ENCODE measurements at regions not wholly inside any gene's neighbourhood (a gene's known extent, or its start where the extent isn't known, plus 50 kb on each side); places are given as distances from the start of the nearest gene placed in this dataset.

DNA sequence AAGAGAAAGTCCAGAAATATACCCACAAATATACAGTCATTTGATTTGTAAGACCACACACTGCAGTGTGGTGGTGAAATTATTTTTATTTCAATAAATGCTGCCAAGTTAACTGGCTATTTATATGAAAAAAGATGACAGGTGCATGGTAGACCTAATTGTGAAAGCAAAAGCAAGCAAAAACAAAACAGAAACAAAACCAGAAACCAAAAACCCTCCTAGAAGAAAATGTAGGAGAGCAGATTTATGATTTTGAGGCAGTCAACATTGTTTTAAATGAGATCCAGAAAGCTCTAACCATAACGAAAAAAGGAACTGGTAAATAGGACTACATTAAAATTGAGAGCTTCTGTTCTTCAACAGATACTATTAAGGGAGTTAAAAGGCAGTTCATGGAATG is 303.6 kb downstream of the PRDM2 start:
- FAIRE-seq: no peak
- H3K9me3 ChIP-seq (ENCODE audit: low read length): peaks cover 6% of the 10 kb centered on the region; the same call in 1 of the 2 replicates
- TF ChIP-seq PCBP1 (IDR thresholded peaks at IDR 0.05; ENCODE audit: borderline replicate concordance, low read depth, low read length) (no peak), ZBTB10 (CRISPR knock-in tag; IDR thresholded peaks at IDR 0.05; ENCODE audit: borderline replicate concordance) (no peak), TBX3 (IDR thresholded peaks at IDR 0.05; ENCODE audit: borderline replicate concordance) (no peak), ARID4A (CRISPR knock-in tag; IDR thresholded peaks at IDR 0.05; ENCODE audit: borderline replicate concordance) (no peak)
- H3K4me1 ChIP-seq (ENCODE audit: insufficient read depth, low read length): no peaks in the 10 kb centered on the region
- CTCF ChIA-PET (ENCODE audit: low intra/inter-chr PET ratio, low total read pairs): no interaction called here
- no peaks in the 10 kb centered on the region for H3K36me3 ChIP-seq (replicated peaks in 1 of 2; ENCODE audit: control insufficient read depth in 1 of 2, insufficient read depth in 2 of 2, low read length in 2 of 2)
- H3K79me2 ChIP-seq (ENCODE audit: insufficient read depth, low read length): no peaks in the 10 kb centered on the region
- H3K9ac ChIP-seq (ENCODE audit: insufficient read depth, low read depth, low read length): no peak overlapping the region
- POLR2A ChIA-PET: no interaction called here
- intact Hi-C loops (cut with micrococcal nuclease; ENCODE audit: unreplicated experiment): no loop called here
- H4K20me1 ChIP-seq (ENCODE audit: insufficient read depth, low read length): no peaks in the 10 kb centered on the region
- 0% methylated on average over 1 of the region's 1 CpG for WGBS (ENCODE audit: low lambda C conversion rate)
- H3K4me2 ChIP-seq (ENCODE audit: low read depth, low read length): no peak overlapping the region
- BruUV-seq (replicated peaks): no TSS peak
- H3K27me3 ChIP-seq (ENCODE audit: control insufficient read depth in 1 of 2, insufficient read depth in 2 of 2, low read length in 2 of 2): no peaks in the 10 kb centered on the region; a peak in 1 of 5 replicates
- H3K4me3 ChIP-seq (replicated peaks in 1 of 3; ENCODE audit: insufficient read depth in 1 of 3, low read depth in 2 of 3, low read length in 3 of 3): no peak overlapping the region
- no peak overlapping the region for H3K27ac ChIP-seq (ENCODE audit: extremely low read length, insufficient read depth, low read length)
- ATAC-seq: no peak
- in situ Hi-C loops (cut with HindIII; ENCODE audit: extremely low pct_ligation_motif_present, low pct_unique_long_range_greater_than_20kb): no loop called here
- no peak for DNase-seq (ENCODE audit: low spot score)
- no peak overlapping the region for H2AFZ ChIP-seq (ENCODE audit: low read length)
